Gastrocnemius medialis (tissue), 4 donors: ENCODE measurements at regions not wholly inside any gene's neighbourhood (a gene's known extent, or its start where the extent isn't known, plus 50 kb on each side); places are given as distances from the start of the nearest gene placed in this dataset.

Source experiments
- POLR2A ChIP-seq, 2 donors: fragments of 450-650 bp; IDR thresholded peaks; one replicate each; pipeline ENCODE4 v1.6.1; 2017; ENCODE audit warnings: antibody characterized with exemption in 2 of 2, mild to moderate bottlenecking in 2 of 2, moderate library complexity in 2 of 2
- TF ChIP-seq, protein P1 (sequence below), 5 experiments: fragments of 450-650 bp in 3 of 5; fragments of 200-600 bp in 2 of 5; sonication (generic) in 2 of 5; IDR thresholded peaks in 4 of 5; conservative IDR thresholded peaks in 1 of 5; 1 replicate in 4 of 5; 2 replicates in 1 of 5; pipeline ENCODE4 v1.5.1; 2016 to 2019; ENCODE audit warnings: antibody characterized with exemption in 5 of 5, mild to moderate bottlenecking in 3 of 5, moderate library complexity in 3 of 5

GRCh38 chr16:80902306-80903110, 98.1 kb upstream of the CDYL2 start:
- TF ChIP-seq, protein P1, sequence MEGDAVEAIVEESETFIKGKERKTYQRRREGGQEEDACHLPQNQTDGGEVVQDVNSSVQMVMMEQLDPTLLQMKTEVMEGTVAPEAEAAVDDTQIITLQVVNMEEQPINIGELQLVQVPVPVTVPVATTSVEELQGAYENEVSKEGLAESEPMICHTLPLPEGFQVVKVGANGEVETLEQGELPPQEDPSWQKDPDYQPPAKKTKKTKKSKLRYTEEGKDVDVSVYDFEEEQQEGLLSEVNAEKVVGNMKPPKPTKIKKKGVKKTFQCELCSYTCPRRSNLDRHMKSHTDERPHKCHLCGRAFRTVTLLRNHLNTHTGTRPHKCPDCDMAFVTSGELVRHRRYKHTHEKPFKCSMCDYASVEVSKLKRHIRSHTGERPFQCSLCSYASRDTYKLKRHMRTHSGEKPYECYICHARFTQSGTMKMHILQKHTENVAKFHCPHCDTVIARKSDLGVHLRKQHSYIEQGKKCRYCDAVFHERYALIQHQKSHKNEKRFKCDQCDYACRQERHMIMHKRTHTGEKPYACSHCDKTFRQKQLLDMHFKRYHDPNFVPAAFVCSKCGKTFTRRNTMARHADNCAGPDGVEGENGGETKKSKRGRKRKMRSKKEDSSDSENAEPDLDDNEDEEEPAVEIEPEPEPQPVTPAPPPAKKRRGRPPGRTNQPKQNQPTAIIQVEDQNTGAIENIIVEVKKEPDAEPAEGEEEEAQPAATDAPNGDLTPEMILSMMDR (IDR thresholded peaks at IDR 0.05 in 4 of 5, conservative IDR thresholded peaks at IDR 0.05 in 1 of 5): no peak
- TF ChIP-seq POLR2A (IDR thresholded peaks at IDR 0.05): no peak
